SK-N-SH (cell line): ENCODE measurements at regions not wholly inside any gene's neighbourhood (a gene's known extent, or its start where the extent isn't known, plus 50 kb on each side); places are given as distances from the start of the nearest gene placed in this dataset.

Source experiments
- CTCF ChIA-PET: fragments of 300-600, 350-600 bp; formaldehyde crosslinking; extraction: SDS; loops from one replicate; lab custom pipeline; 2021; lab: Yijun Ruan, JAX
- POLR2A ChIA-PET: fragments of 350-600 bp; sonication (Branson Sonifier 250); formaldehyde crosslinking; extraction: SDS; loops from one replicate; lab custom pipeline; 2020; ENCODE audit warnings: antibody characterized with exemption, inconsistent platforms; lab: Yijun Ruan, JAX
- DNase-seq: peaks from one replicate; pipeline ENCODE4 v3.0.0; 2012
- H2AFZ ChIP-seq: fragments of 200-600 bp; sonication (generic); 2 replicates; pipeline ENCODE4 v1.8.1; 2016; ENCODE audit warnings: antibody characterized with exemption, mild to moderate bottlenecking, low read depth
- H3F3A ChIP-seq: fragments of 200-600 bp; sonication (generic); replicated peaks from 2 replicates; pipeline ENCODE3; 2016; ENCODE audit warnings: antibody characterized with exemption, mild to moderate bottlenecking; ENCODE audit not compliant: insufficient read depth
- H3K27ac ChIP-seq, 2 experiments: fragments of 200-500 bp in 1 of 2; fragments of 200-600 bp in 1 of 2; sonication (Bioruptor generic) in 1 of 2; sonication (generic), shearing (Covaris generic) in 1 of 2; 2 replicates each; pipeline versions ENCODE4 v1.5.1 to v1.6.1; 2014 to 2016; ENCODE audit warnings: low read depth in 2 of 2, inconsistent platforms in 1 of 2, low read length in 1 of 2, mild to moderate bottlenecking in 1 of 2, mixed read lengths in 1 of 2
- H3K27me3 ChIP-seq: fragments of 200-600 bp; sonication (generic), shearing (Covaris generic); 2 replicates; pipeline ENCODE4 v1.6.1; 2016; ENCODE audit warnings: mixed run types; ENCODE audit not compliant: insufficient read depth
- H3K36me3 ChIP-seq, 2 experiments: fragments of 200-500 bp in 1 of 2; fragments of 200-600 bp in 1 of 2; sonication (Bioruptor generic) in 1 of 2; sonication (generic) in 1 of 2; replicated peaks in 1 of 2; 2 replicates each; pipeline versions ENCODE3 to v1.5.1; 2014 to 2016; ENCODE audit warnings: low read length in 1 of 2, mild to moderate bottlenecking in 1 of 2; ENCODE audit not compliant: insufficient read depth in 2 of 2, control insufficient read depth in 1 of 2
- H3K4me1 ChIP-seq, 2 experiments: fragments of 200-500 bp in 1 of 2; fragments of 200-600 bp in 1 of 2; sonication (Bioruptor generic) in 1 of 2; sonication (generic), shearing (Covaris generic) in 1 of 2; 2 replicates each; pipeline versions ENCODE4 v1.5.1 to v1.6.1; 2014 to 2016; ENCODE audit warnings: low read depth in 1 of 2, low read length in 1 of 2, mixed run types in 1 of 2; ENCODE audit not compliant: insufficient read depth in 2 of 2, control insufficient read depth in 1 of 2
- H3K4me2 ChIP-seq: fragments of 200-600 bp; sonication (generic), shearing (Covaris generic); 2 replicates; pipeline ENCODE4 v1.6.1; 2017; ENCODE audit warnings: mixed run types
- H3K4me3 ChIP-seq, 2 experiments: fragments of 200-500 bp in 1 of 2; fragments of 200-600 bp in 1 of 2; sonication (Bioruptor generic) in 1 of 2; sonication (generic), shearing (Covaris generic) in 1 of 2; 2 replicates each; pipeline versions ENCODE4 v1.5.1 to v1.8.1; 2014 to 2016; ENCODE audit warnings: low read depth in 2 of 2, inconsistent platforms in 1 of 2, low read length in 1 of 2, mild to moderate bottlenecking in 1 of 2, mixed read lengths in 1 of 2, moderate library complexity in 1 of 2
- H3K79me2 ChIP-seq: fragments of 200-600 bp; sonication (generic); 2 replicates; pipeline ENCODE4 v1.8.1; 2017; ENCODE audit warnings: mild to moderate bottlenecking; ENCODE audit not compliant: insufficient read depth
- H3K9ac ChIP-seq: fragments of 200-600 bp; sonication (generic); 2 replicates; pipeline ENCODE4 v1.6.1; 2017; ENCODE audit warnings: mixed run types
- H3K9me2 ChIP-seq: fragments of 200-600 bp; sonication (generic); 2 replicates; pipeline ENCODE4 v1.6.1; 2017; ENCODE audit warnings: mixed run types
- H3K9me3 ChIP-seq: fragments of 200-600 bp; sonication (generic); 2 replicates; pipeline ENCODE4 v1.6.1; 2017; ENCODE audit warnings: mixed run types, mild to moderate bottlenecking, moderate library complexity
- H4K20me1 ChIP-seq: fragments of 200-600 bp; sonication (generic); 2 replicates; pipeline ENCODE4 v1.6.1; 2017; ENCODE audit warnings: mild to moderate bottlenecking, mixed run types; ENCODE audit not compliant: insufficient read depth
- CHD2 ChIP-seq: fragments of 150-350 bp; IDR thresholded peaks from 2 replicates; pipeline ENCODE4 v1.6.1; 2018; ENCODE audit warnings: low read length; ENCODE audit not compliant: partially characterized antibody
- ELF1 ChIP-seq: IDR thresholded peaks from 2 replicates; pipeline ENCODE4 v1.4.0; 2012
- EP300 ChIP-seq, 2 experiments: IDR thresholded peaks; 2 replicates each; pipeline versions ENCODE4 v1.4.0 to v1.6.1; 2012; ENCODE audit warnings: borderline replicate concordance in 1 of 2, low read depth in 1 of 2, low read length in 1 of 2
- FOSL2 ChIP-seq: IDR thresholded peaks from 2 replicates; pipeline ENCODE4 v1.4.0; 2012; ENCODE audit warnings: low read depth, mild to moderate bottlenecking, moderate library complexity, borderline replicate concordance
- FOXM1 ChIP-seq: IDR thresholded peaks from 2 replicates; pipeline ENCODE4 v1.4.0; 2012; ENCODE audit warnings: low read depth, mild to moderate bottlenecking
- GATA2 ChIP-seq: sonication (generic); formaldehyde crosslinking; IDR thresholded peaks from 2 replicates; pipeline ENCODE4 v1.5.0; 2020; ENCODE audit warnings: mild to moderate bottlenecking, missing genetic modification reagents
- IRF3 ChIP-seq: fragments of 150-350 bp; IDR thresholded peaks from 2 replicates; pipeline ENCODE4 v1.6.1; 2016; ENCODE audit warnings: mild to moderate bottlenecking, low read depth, low read length
- JUND ChIP-seq: IDR thresholded peaks from 2 replicates; pipeline ENCODE4 v1.4.0; 2012
- MAX ChIP-seq: IDR thresholded peaks from 2 replicates; pipeline ENCODE4 v1.4.0; 2012; ENCODE audit warnings: low read depth
- MEF2A ChIP-seq: IDR thresholded peaks from 2 replicates; pipeline ENCODE4 v1.4.0; 2012; ENCODE audit warnings: low read depth, borderline replicate concordance
- MXI1 ChIP-seq: IDR thresholded peaks from 2 replicates; pipeline ENCODE4 v1.6.1; 2012; ENCODE audit warnings: mild to moderate bottlenecking, low read depth, low read length, improper control_type of control experiment
- NFIC ChIP-seq: IDR thresholded peaks from 2 replicates; pipeline ENCODE4 v1.4.0; 2012; ENCODE audit warnings: borderline replicate concordance
- POLR2AphosphoS5 ChIP-seq: IDR thresholded peaks from 2 replicates; pipeline ENCODE4 v1.6.1; 2012; ENCODE audit warnings: low read depth, low read length
- RCOR1 ChIP-seq: fragments of 150-350 bp; IDR thresholded peaks from 2 replicates; pipeline ENCODE4 v1.6.1; 2017; ENCODE audit warnings: antibody characterized with exemption, low read length
- RFX5 ChIP-seq: IDR thresholded peaks from 2 replicates; pipeline ENCODE4 v1.6.1; 2012; ENCODE audit warnings: mild to moderate bottlenecking, improper control_type of control experiment, low read length
- SIN3A ChIP-seq: IDR thresholded peaks from 2 replicates; pipeline ENCODE4 v1.6.1; 2012; ENCODE audit warnings: low read depth, mild to moderate bottlenecking, low read length, moderate library complexity, borderline replicate concordance
- SMC3 ChIP-seq: IDR thresholded peaks from 2 replicates; pipeline ENCODE4 v1.6.1; 2012; ENCODE audit warnings: low read depth, low read length, improper control_type of control experiment
- TAF1 ChIP-seq: IDR thresholded peaks from 2 replicates; pipeline ENCODE4 v1.6.1; 2012; ENCODE audit warnings: low read depth, mild to moderate bottlenecking, low read length, moderate library complexity, borderline replicate concordance
- TEAD4 ChIP-seq: IDR thresholded peaks from 2 replicates; pipeline ENCODE4 v1.4.0; 2012; ENCODE audit warnings: mild to moderate bottlenecking, borderline replicate concordance; ENCODE audit not compliant: insufficient read depth
- YY1 ChIP-seq: IDR thresholded peaks from 2 replicates; pipeline ENCODE4 v1.4.0; 2012; ENCODE audit warnings: low read depth, mild to moderate bottlenecking
- WGBS: methylation state at CpG from one replicate; pipeline ENCODE4 v1.1.6; 2017; ENCODE audit warnings: low lambda C conversion rate; 5-methylcytosine and 5-hydroxymethylcytosine counted together
- TF ChIP-seq, protein P1 (sequence below): fragments of 200-600 bp; sonication (generic); IDR thresholded peaks from 2 replicates; pipeline ENCODE4 v1.6.1; 2017; ENCODE audit warnings: antibody characterized with exemption, mild to moderate bottlenecking, moderate library complexity
- TF ChIP-seq, protein P2 (sequence below): IDR thresholded peaks from 2 replicates; pipeline ENCODE4 v1.6.1; 2012; ENCODE audit warnings: mild to moderate bottlenecking, low read depth, low read length, moderate library complexity

DNA sequence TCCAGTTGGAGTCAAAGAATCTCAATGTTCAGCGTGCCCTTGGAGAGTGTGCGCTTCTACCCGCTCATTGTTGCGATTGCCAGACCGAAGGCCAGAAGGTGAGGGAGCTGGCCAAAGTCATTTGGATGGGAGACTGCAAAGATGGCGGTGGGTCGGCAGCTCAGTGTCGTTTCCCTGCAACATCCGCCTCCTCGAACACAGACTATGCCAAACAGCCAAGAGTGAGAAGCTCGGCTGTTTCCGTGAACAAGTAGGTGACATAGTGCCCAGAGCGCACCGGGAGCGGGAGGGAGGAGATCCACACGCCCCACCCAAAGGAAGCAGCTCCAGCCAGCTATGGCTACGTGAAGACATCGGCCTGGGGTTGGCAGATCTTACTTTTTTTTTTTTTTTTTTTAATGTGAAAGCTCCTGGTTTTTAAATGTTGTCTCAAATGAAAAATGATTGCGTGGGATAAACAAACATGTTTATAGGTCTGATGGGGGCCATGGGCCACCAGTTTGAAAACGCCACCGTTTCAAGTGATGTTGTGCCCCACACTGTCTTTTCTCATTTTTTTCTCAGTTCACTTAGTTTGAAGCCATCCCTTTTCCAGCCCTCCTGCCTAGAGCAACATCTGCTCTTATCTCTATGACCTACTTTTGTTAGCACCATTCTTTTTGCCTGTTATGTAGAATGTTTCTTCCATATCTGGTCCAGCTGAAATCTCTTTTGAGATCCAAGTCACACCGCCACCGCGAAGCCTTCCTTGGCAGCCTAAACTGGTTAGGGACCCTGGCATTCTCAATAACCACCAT is 682.4 kb downstream of the RNF144A start:
- H3K4me2 ChIP-seq, result no peak overlapping the region
- H3K9me2 ChIP-seq, result no peaks in the 10 kb centered on the region
- H3K4me3 ChIP-seq, result no peak overlapping the region
- no peaks in the 10 kb centered on the region for H3K79me2 ChIP-seq
- no peak overlapping the region for H3K9ac ChIP-seq
- H3K27ac ChIP-seq, result no peak overlapping the region
- WGBS, result 74% methylated on average over 24 of the region's 24 CpGs
- H4K20me1 ChIP-seq, result no peaks in the 10 kb centered on the region
- ChIA-PET CTCF (interaction anchor here (1.2 kb wide), 1 partner anchor 72 kb away, joined by 4 read pairs; no protein-coding TSS in a partner anchor), POLR2A (no interaction called here)
- DNase-seq, result peak; percentile 38
- H3K4me1 ChIP-seq, result peaks cover 0 to 7% of the 10 kb centered on the region in 2 experiments; a peak in 2 of 4 replicates
- H2AFZ ChIP-seq, result no peak overlapping the region
- H3K36me3 ChIP-seq, result no peaks in the 10 kb centered on the region
- no peaks in the 10 kb centered on the region for H3K9me3 ChIP-seq
- no peaks in the 10 kb centered on the region for H3F3A ChIP-seq
- TF ChIP-seq RCOR1 (peak; percentile 61; the same call in 1 of the 2 replicates), EP300 (IDR thresholded peaks at IDR 0.05; ENCODE audit: borderline replicate concordance in 1 of 2, low read depth in 1 of 2, low read length in 1 of 2) (peak in 1 of 2 experiments; percentile 54; a peak in 2 of 4 replicates)
- TF ChIP-seq, protein P1, sequence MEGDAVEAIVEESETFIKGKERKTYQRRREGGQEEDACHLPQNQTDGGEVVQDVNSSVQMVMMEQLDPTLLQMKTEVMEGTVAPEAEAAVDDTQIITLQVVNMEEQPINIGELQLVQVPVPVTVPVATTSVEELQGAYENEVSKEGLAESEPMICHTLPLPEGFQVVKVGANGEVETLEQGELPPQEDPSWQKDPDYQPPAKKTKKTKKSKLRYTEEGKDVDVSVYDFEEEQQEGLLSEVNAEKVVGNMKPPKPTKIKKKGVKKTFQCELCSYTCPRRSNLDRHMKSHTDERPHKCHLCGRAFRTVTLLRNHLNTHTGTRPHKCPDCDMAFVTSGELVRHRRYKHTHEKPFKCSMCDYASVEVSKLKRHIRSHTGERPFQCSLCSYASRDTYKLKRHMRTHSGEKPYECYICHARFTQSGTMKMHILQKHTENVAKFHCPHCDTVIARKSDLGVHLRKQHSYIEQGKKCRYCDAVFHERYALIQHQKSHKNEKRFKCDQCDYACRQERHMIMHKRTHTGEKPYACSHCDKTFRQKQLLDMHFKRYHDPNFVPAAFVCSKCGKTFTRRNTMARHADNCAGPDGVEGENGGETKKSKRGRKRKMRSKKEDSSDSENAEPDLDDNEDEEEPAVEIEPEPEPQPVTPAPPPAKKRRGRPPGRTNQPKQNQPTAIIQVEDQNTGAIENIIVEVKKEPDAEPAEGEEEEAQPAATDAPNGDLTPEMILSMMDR, result no peak
- TF ChIP-seq, all 33 proteins: peak for 2
- H3K27me3 ChIP-seq, result no peaks in the 10 kb centered on the region

- H3K27ac ChIP-seq, result no peak overlapping the region
- peaks cover 0 to 7% of the 10 kb centered on the region in 2 experiments; a peak in 2 of 4 replicates for H3K4me1 ChIP-seq
- CTCF ChIA-PET, result interaction anchor here (1.0 kb wide), 1 partner anchor 16 kb away, joined by 3 read pairs; no protein-coding TSS in a partner anchor
- H3K4me3 ChIP-seq, result no peak overlapping the region
- H4K20me1 ChIP-seq, result no peaks in the 10 kb centered on the region
- no peaks in the 10 kb centered on the region for H3K9me2 ChIP-seq
- TF ChIP-seq ELF1, result no peak
- no peak for TF ChIP-seq TEAD4
- TF ChIP-seq NFIC, result no peak
- TF ChIP-seq FOSL2, result no peak
- TF ChIP-seq SMC3, result no peak
- no peak for TF ChIP-seq MEF2A
- no peak for TF ChIP-seq GATA2
- no peak for TF ChIP-seq MAX
- TF ChIP-seq TAF1, result no peak
- TF ChIP-seq JUND, result no peak
- TF ChIP-seq YY1, result no peak
- TF ChIP-seq IRF3, result no peak
- no peak for TF ChIP-seq POLR2AphosphoS5
- no peak for TF ChIP-seq FOXM1
- TF ChIP-seq RCOR1, result no peak
- no peak for TF ChIP-seq SIN3A
- TF ChIP-seq CHD2, result no peak
- no peak for TF ChIP-seq RFX5
- TF ChIP-seq, protein P2, sequence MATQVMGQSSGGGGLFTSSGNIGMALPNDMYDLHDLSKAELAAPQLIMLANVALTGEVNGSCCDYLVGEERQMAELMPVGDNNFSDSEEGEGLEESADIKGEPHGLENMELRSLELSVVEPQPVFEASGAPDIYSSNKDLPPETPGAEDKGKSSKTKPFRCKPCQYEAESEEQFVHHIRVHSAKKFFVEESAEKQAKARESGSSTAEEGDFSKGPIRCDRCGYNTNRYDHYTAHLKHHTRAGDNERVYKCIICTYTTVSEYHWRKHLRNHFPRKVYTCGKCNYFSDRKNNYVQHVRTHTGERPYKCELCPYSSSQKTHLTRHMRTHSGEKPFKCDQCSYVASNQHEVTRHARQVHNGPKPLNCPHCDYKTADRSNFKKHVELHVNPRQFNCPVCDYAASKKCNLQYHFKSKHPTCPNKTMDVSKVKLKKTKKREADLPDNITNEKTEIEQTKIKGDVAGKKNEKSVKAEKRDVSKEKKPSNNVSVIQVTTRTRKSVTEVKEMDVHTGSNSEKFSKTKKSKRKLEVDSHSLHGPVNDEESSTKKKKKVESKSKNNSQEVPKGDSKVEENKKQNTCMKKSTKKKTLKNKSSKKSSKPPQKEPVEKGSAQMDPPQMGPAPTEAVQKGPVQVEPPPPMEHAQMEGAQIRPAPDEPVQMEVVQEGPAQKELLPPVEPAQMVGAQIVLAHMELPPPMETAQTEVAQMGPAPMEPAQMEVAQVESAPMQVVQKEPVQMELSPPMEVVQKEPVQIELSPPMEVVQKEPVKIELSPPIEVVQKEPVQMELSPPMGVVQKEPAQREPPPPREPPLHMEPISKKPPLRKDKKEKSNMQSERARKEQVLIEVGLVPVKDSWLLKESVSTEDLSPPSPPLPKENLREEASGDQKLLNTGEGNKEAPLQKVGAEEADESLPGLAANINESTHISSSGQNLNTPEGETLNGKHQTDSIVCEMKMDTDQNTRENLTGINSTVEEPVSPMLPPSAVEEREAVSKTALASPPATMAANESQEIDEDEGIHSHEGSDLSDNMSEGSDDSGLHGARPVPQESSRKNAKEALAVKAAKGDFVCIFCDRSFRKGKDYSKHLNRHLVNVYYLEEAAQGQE, result no peak
- no peak for TF ChIP-seq MXI1
- no peaks in the 10 kb centered on the region for H3K36me3 ChIP-seq
- WGBS, result 5% methylated on average over 1 of the region's 1 CpG
- H2AFZ ChIP-seq, result no peak overlapping the region
- H3F3A ChIP-seq, result no peaks in the 10 kb centered on the region
- H3K79me2 ChIP-seq, result no peaks in the 10 kb centered on the region
- no peaks in the 10 kb centered on the region for H3K27me3 ChIP-seq
- H3K9ac ChIP-seq, result no peak overlapping the region
- POLR2A ChIA-PET, result no interaction called here
- H3K4me2 ChIP-seq, result no peak overlapping the region
- no peaks in the 10 kb centered on the region for H3K9me3 ChIP-seq
- no peak for DNase-seq
Measured at GRCh38 chr2:7601990-7602389, 684.8 kb downstream of the RNF144A start.
